ENCODE measurements at regions not wholly inside any gene's neighbourhood (a gene's known extent, or its start where the extent isn't known, plus 50 kb on each side); places are given as distances from the start of the nearest gene placed in this dataset.

GRCh38 chr2:180449171-180449915, 442.2 kb upstream of the CWC22 start:
- TF ChIP-seq CTCF (IDR thresholded peaks at IDR 0.05) = no peak
- TF ChIP-seq ZFX (IDR thresholded peaks at IDR 0.05; ENCODE audit: borderline replicate concordance) = no peak
- H3K27ac ChIP-seq = no peak overlapping the region

GRCh38 chr2:180446492-180446891, 439.4 kb upstream of the CWC22 start:
- TF ChIP-seq CTCF (IDR thresholded peaks at IDR 0.05) (no peak), ZFX (IDR thresholded peaks at IDR 0.05; ENCODE audit: borderline replicate concordance) (no peak)
- H3K27ac ChIP-seq = no peak overlapping the region

GRCh38 chr2:180443888-180444287, 436.8 kb upstream of the CWC22 start:
- no peak for TF ChIP-seq ZFX (IDR thresholded peaks at IDR 0.05; ENCODE audit: borderline replicate concordance)
- no peak for TF ChIP-seq CTCF (IDR thresholded peaks at IDR 0.05)
- no peak overlapping the region for H3K27ac ChIP-seq

GRCh38 chr2:180442860-180443644, 436.0 kb upstream of the CWC22 start:
- no peak overlapping the region for H3K27ac ChIP-seq
- no peak for TF ChIP-seq CTCF (IDR thresholded peaks at IDR 0.05)
- TF ChIP-seq ZFX (IDR thresholded peaks at IDR 0.05; ENCODE audit: borderline replicate concordance) = no peak

GRCh38 chr2:180419212-180419611, 412.1 kb upstream of the CWC22 start:
- H3K27ac ChIP-seq = no peak overlapping the region
- TF ChIP-seq CTCF (IDR thresholded peaks at IDR 0.05) = no peak
- TF ChIP-seq ZFX (IDR thresholded peaks at IDR 0.05; ENCODE audit: borderline replicate concordance) = no peak

GRCh38 chr2:180416627-180417026, 409.5 kb upstream of the CWC22 start:
- H3K27ac ChIP-seq = no peak overlapping the region
- TF ChIP-seq CTCF (IDR thresholded peaks at IDR 0.05) (no peak), ZFX (IDR thresholded peaks at IDR 0.05; ENCODE audit: borderline replicate concordance) (no peak)

- H3K27ac ChIP-seq = no peak overlapping the region
- TF ChIP-seq CTCF (IDR thresholded peaks at IDR 0.05) = no peak
- TF ChIP-seq ZFX (IDR thresholded peaks at IDR 0.05; ENCODE audit: borderline replicate concordance) = no peak
Measured at GRCh38 chr2:180413336-180413735, 406.2 kb upstream of the CWC22 start.

Measured in 22Rv1 (cell line).